Skeletal muscle satellite cell (primary cell): ENCODE measurements at regions not wholly inside any gene's neighbourhood (a gene's known extent, or its start where the extent isn't known, plus 50 kb on each side); places are given as distances from the start of the nearest gene placed in this dataset.

Experiments
- H3K27me3 ChIP-seq: 2 replicates; pipeline ENCODE4 v1.7.0; 2013; ENCODE audit warnings: low read length; ENCODE audit not compliant: control insufficient read depth, insufficient read depth
- H3K36me3 ChIP-seq: 2 replicates; pipeline ENCODE4 v1.7.0; 2013; ENCODE audit warnings: mild to moderate bottlenecking, control low read depth, low read length; ENCODE audit not compliant: insufficient read depth
- H3K4me1 ChIP-seq: 2 replicates; pipeline ENCODE4 v1.7.0; 2013; ENCODE audit warnings: low read length; ENCODE audit not compliant: control insufficient read depth, insufficient read depth
- H3K4me2 ChIP-seq: 2 replicates; pipeline ENCODE4 v1.7.0; 2013; ENCODE audit warnings: mild to moderate bottlenecking, low read length
- H3K4me3 ChIP-seq: 2 replicates; pipeline ENCODE4 v1.7.0; 2013; ENCODE audit warnings: low read length
- H3K9ac ChIP-seq: 2 replicates; pipeline ENCODE4 v1.7.0; 2013; ENCODE audit warnings: mild to moderate bottlenecking, low read depth, low read length, moderate library complexity
- H3K9me3 ChIP-seq: replicated peaks from 2 replicates; pipeline ENCODE4 v1.7.0; 2013; ENCODE audit warnings: mild to moderate bottlenecking, control low read depth, low read length

DNA sequence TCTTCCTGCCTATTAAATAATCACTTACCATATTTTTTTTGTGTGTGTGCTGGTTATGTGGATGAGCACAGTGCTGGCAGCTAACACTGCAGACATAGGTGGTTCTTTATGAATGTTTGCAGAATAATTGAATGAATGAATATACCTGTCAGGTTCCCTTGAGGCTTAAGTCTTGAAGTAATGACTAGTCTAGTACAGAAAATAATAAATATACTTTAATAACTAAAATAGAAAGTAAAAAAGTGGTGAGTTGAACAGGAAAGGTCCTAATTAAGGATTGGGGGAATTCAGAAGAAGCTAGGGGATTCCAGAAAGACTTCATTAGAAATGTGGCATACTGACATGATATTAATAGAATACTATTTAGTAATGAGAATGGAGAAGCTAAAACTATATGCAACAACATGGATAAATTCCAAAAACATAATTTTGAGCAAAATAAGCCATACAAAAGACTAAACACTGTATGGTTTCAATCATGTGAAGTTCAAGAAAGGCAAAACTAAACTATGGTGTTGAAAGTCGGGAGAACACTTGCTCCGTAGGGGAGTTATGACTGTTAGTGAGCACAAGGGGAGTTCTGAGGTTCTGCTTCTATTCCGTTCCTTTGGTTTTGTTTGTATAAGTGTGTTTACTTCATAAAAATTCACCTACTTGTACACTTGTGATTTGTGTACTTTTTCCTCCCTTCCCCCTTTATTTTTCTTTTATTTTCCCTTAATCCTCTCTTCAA lies 464.6 kb downstream of the MTX2 start:
- H3K9ac ChIP-seq = no peak overlapping the region
- H3K9me3 ChIP-seq = no peaks in the 10 kb centered on the region
- H3K4me2 ChIP-seq = no peak overlapping the region
- H3K4me1 ChIP-seq = no peaks in the 10 kb centered on the region
- no peaks in the 10 kb centered on the region for H3K36me3 ChIP-seq
- no peak overlapping the region for H3K4me3 ChIP-seq
- H3K27me3 ChIP-seq = no peaks in the 10 kb centered on the region

GRCh38 chr2:176734868-176735267 lies 465.6 kb downstream of the MTX2 start:
- Histone ChIP-seq H3K9ac (no peak overlapping the region), H3K9me3 (no peaks in the 10 kb centered on the region), H3K4me2 (no peak overlapping the region), H3K4me1 (no peaks in the 10 kb centered on the region), H3K27me3 (no peaks in the 10 kb centered on the region), H3K4me3 (no peak overlapping the region), H3K36me3 (no peaks in the 10 kb centered on the region)

GRCh38 chr2:176742271-176742670 lies 470.3 kb upstream of the HNRNPA3 start:
- Histone ChIP-seq H3K9me3 (no peaks in the 10 kb centered on the region), H3K36me3 (no peaks in the 10 kb centered on the region), H3K27me3 (peaks cover 14% of the 10 kb centered on the region), H3K4me2 (no peak overlapping the region), H3K4me3 (no peak overlapping the region), H3K4me1 (no peaks in the 10 kb centered on the region), H3K9ac (no peak overlapping the region)

- H3K27me3 ChIP-seq = peaks cover 14% of the 10 kb centered on the region
- H3K4me1 ChIP-seq = no peaks in the 10 kb centered on the region
- H3K36me3 ChIP-seq = no peaks in the 10 kb centered on the region
- no peaks in the 10 kb centered on the region for H3K9me3 ChIP-seq
- H3K4me3 ChIP-seq = no peak overlapping the region
- H3K9ac ChIP-seq = no peak overlapping the region
- H3K4me2 ChIP-seq = no peak overlapping the region
These were observed 468.9 kb upstream of the HNRNPA3 start for GRCh38 chr2:176743671-176744070.

DNA sequence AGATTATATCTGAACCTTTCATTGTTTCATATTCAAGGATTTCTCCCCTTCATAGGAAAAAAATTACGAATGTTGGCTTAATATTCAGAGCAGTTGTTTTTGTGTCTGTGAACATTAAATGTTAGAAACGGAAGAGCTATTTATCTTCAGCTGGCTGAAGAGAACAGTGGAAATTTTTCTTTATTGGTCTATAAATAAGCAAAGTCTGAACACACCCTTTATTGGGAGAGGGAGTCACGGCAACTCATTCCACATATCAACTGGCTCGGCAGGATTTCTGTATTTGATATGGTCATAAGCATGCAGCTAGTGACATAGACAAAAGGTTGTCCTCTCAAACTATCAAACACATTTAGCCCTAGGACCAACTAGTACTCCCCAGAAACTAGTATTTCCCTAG lies 468.4 kb upstream of the HNRNPA3 start:
- Histone ChIP-seq H3K4me1 (no peaks in the 10 kb centered on the region), H3K9me3 (no peaks in the 10 kb centered on the region), H3K27me3 (peaks cover 14% of the 10 kb centered on the region)

GRCh38 chr2:176745543-176746200 lies 466.9 kb upstream of the HNRNPA3 start:
- no peaks in the 10 kb centered on the region for H3K4me1 ChIP-seq
- H3K9me3 ChIP-seq = no peaks in the 10 kb centered on the region
- no peaks in the 10 kb centered on the region for H3K36me3 ChIP-seq
- H3K4me2 ChIP-seq = no peak overlapping the region
- no peak overlapping the region for H3K9ac ChIP-seq
- H3K4me3 ChIP-seq = no peak overlapping the region
- H3K27me3 ChIP-seq = peaks cover 14% of the 10 kb centered on the region

More for the DNA sequence above, 468.4 kb upstream of the HNRNPA3 start:
- Histone ChIP-seq H3K36me3 (no peaks in the 10 kb centered on the region), H3K9ac (no peak overlapping the region), H3K4me3 (no peak overlapping the region), H3K4me2 (no peak overlapping the region)

GRCh38 chr2:176746411-176746810 lies 466.2 kb upstream of the HNRNPA3 start:
- Histone ChIP-seq H3K4me3 (no peak overlapping the region), H3K4me1 (no peaks in the 10 kb centered on the region), H3K36me3 (no peaks in the 10 kb centered on the region)

DNA sequence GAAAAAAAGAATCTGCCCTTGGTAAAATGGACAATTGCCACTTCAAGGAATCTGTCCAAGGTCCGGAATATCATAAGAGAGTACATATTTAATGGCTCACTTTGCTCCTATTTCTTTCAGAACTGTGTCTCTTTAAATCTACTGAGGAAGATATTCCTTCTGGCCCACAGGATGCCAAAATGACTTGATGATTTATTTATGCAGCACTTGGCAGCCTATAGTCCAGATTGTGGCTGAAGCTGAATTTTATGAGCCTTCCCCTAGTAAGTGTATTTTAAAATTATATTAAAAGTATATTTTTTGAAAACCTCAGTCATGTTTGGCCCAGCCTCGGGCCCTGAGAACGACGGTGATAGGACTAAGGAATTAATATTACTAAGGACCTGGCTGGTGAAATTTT lies 465.1 kb upstream of the HNRNPA3 start:
- Histone ChIP-seq H3K4me2 (no peak overlapping the region), H3K9me3 (no peaks in the 10 kb centered on the region), H3K36me3 (no peaks in the 10 kb centered on the region)

More at GRCh38 chr2:176746411-176746810, 466.2 kb upstream of the HNRNPA3 start:
- no peak overlapping the region for H3K9ac ChIP-seq
- H3K27me3 ChIP-seq = peaks cover 14% of the 10 kb centered on the region
- H3K4me2 ChIP-seq = no peak overlapping the region
- no peaks in the 10 kb centered on the region for H3K9me3 ChIP-seq

DNA sequence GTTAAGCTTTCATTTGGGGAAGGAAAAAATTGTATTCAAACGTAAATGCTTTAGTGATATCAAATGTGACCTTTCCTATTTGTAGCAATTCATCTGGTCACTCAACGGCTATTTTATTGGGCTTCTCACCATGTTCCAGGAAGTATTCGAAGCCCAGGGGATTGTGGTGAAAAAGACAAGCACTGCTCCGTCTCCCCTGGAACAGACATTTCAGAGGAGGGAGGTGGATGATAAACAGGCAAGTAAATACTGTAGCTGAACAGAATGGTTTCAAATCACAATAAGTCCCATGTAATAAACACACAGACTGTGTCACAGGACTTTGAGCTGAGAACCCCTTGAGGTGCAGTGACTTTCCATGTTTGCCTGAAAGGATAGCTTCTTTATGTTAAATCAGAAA lies 464.7 kb upstream of the HNRNPA3 start:
- Histone ChIP-seq H3K4me2 (no peak overlapping the region), H3K9me3 (no peaks in the 10 kb centered on the region), H3K4me3 (no peak overlapping the region), H3K4me1 (no peaks in the 10 kb centered on the region), H3K9ac (no peak overlapping the region), H3K36me3 (no peaks in the 10 kb centered on the region), H3K27me3 (peaks cover 11% of the 10 kb centered on the region)

More for the DNA sequence above, 465.1 kb upstream of the HNRNPA3 start:
- Histone ChIP-seq H3K27me3 (peaks cover 11% of the 10 kb centered on the region), H3K4me1 (no peaks in the 10 kb centered on the region), H3K9ac (no peak overlapping the region), H3K4me3 (no peak overlapping the region)

GRCh38 chr2:176748662-176749061 lies 463.9 kb upstream of the HNRNPA3 start:
- Histone ChIP-seq H3K9ac (no peak overlapping the region), H3K9me3 (no peaks in the 10 kb centered on the region), H3K4me2 (no peak overlapping the region), H3K27me3 (peaks cover 11% of the 10 kb centered on the region), H3K4me1 (no peaks in the 10 kb centered on the region), H3K4me3 (no peak overlapping the region), H3K36me3 (no peaks in the 10 kb centered on the region)

GRCh38 chr2:176751314-176752227 lies 461.0 kb upstream of the HNRNPA3 start:
- no peak overlapping the region for H3K4me3 ChIP-seq
- H3K27me3 ChIP-seq = no peaks in the 10 kb centered on the region
- no peaks in the 10 kb centered on the region for H3K9me3 ChIP-seq
- no peaks in the 10 kb centered on the region for H3K36me3 ChIP-seq
- H3K4me2 ChIP-seq = no peak overlapping the region
- no peaks in the 10 kb centered on the region for H3K4me1 ChIP-seq
- no peak overlapping the region for H3K9ac ChIP-seq
